Vagina (tissue), 2 donors: ENCODE measurements at regions not wholly inside any gene's neighbourhood (a gene's known extent, or its start where the extent isn't known, plus 50 kb on each side); places are given as distances from the start of the nearest gene placed in this dataset.
"Not testable (repeated sequence)": the region's sequence is repeated elsewhere in the genome, so short reads cannot be mapped to it uniquely, and the experiment has no call there.

Experiments
- POLR2A ChIP-seq, 2 donors: fragments of 450-650 bp; IDR thresholded peaks; one replicate each; pipeline ENCODE4 v1.6.1; 2017; ENCODE audit warnings: antibody characterized with exemption in 2 of 2, mild to moderate bottlenecking in 2 of 2, moderate library complexity in 2 of 2
- POLR2AphosphoS5 ChIP-seq, 2 donors: sonication (generic); formaldehyde crosslinking; IDR thresholded peaks; one replicate each; pipeline ENCODE4 v1.9.0; 2017; ENCODE audit warnings: antibody characterized with exemption in 2 of 2, mild to moderate bottlenecking in 2 of 2, low read depth in 1 of 2; ENCODE audit not compliant: insufficient read depth in 1 of 2
- TF ChIP-seq, protein P1 (sequence below), 3 experiments: fragments of 450-650 bp in 2 of 3; fragments of 200-600 bp in 1 of 3; sonication (generic) in 1 of 3; IDR thresholded peaks; one replicate each; pipeline ENCODE4 v1.5.1; 2017 to 2019; ENCODE audit warnings: antibody characterized with exemption in 3 of 3, mild to moderate bottlenecking in 2 of 3, moderate library complexity in 2 of 3

DNA sequence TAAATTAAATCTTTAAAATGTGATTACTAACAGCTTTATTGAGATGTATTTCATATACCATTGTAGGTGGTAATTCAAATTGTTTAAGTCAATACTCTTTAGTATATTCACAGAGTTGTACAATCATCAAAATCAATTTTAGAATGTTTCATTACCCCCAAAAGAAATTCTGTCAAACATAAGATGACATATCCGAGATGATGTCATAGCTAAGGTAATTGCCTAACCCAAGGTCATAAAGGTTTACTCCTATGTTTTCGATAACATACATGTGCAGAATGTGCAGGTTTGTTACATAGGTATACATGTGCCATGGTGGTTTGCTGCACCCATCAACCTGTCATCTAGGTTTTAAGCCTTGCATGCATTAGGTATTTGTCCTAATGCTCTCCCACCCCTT, 1392.0 kb upstream of the GOT2 start:
- TF ChIP-seq, protein P1, sequence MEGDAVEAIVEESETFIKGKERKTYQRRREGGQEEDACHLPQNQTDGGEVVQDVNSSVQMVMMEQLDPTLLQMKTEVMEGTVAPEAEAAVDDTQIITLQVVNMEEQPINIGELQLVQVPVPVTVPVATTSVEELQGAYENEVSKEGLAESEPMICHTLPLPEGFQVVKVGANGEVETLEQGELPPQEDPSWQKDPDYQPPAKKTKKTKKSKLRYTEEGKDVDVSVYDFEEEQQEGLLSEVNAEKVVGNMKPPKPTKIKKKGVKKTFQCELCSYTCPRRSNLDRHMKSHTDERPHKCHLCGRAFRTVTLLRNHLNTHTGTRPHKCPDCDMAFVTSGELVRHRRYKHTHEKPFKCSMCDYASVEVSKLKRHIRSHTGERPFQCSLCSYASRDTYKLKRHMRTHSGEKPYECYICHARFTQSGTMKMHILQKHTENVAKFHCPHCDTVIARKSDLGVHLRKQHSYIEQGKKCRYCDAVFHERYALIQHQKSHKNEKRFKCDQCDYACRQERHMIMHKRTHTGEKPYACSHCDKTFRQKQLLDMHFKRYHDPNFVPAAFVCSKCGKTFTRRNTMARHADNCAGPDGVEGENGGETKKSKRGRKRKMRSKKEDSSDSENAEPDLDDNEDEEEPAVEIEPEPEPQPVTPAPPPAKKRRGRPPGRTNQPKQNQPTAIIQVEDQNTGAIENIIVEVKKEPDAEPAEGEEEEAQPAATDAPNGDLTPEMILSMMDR (IDR thresholded peaks at IDR 0.05), result not testable (repeated sequence)
- TF ChIP-seq POLR2A (IDR thresholded peaks at IDR 0.05); POLR2AphosphoS5 (IDR thresholded peaks at IDR 0.05; ENCODE audit: insufficient read depth in 1 of 2, low read depth in 1 of 2): not testable (repeated sequence)
